Breast epithelium (tissue), 3 donors: ENCODE measurements at regions not wholly inside any gene's neighbourhood (a gene's known extent, or its start where the extent isn't known, plus 50 kb on each side); places are given as distances from the start of the nearest gene placed in this dataset.

ENCODE experiments used
- CTCF ChIP-seq, 3 donors: fragments of 450-650 bp; IDR thresholded peaks; one replicate each; pipeline ENCODE4 v1.5.1; 2016 to 2017; ENCODE audit warnings: antibody characterized with exemption in 3 of 3, mild to moderate bottlenecking in 3 of 3, moderate library complexity in 3 of 3
- POLR2AphosphoS5 ChIP-seq, 3 donors: sonication (generic); formaldehyde crosslinking; IDR thresholded peaks; one replicate each; pipeline ENCODE4 v1.6.1; 2017; ENCODE audit warnings: antibody characterized with exemption in 3 of 3

- no peak for TF ChIP-seq CTCF (IDR thresholded peaks at IDR 0.05)
- no peak for TF ChIP-seq POLR2AphosphoS5 (IDR thresholded peaks at IDR 0.05)
These were observed 341.8 kb upstream of the GJE1 start for GRCh38 chr6:141790921-141791320.
